Esophagus muscularis mucosa (tissue), 4 donors: ENCODE measurements at regions not wholly inside any gene's neighbourhood (a gene's known extent, or its start where the extent isn't known, plus 50 kb on each side); places are given as distances from the start of the nearest gene placed in this dataset.

Experiments used
- DNase-seq: peaks from one replicate; pipeline ENCODE4 v3.0.0-alpha.2; 2017; ENCODE audit errors: extremely low spot score
- H3K27ac ChIP-seq, 4 donors: fragments of 200-600 bp; sonication (generic); replicated peaks in 1 of 4; 1 replicate in 3 of 4; 2 replicates in 1 of 4; pipeline ENCODE4 v1.5.1; 2016 to 2019; ENCODE audit warnings: mild to moderate bottlenecking in 1 of 4
- H3K27me3 ChIP-seq, 4 donors: fragments of 200-600 bp; sonication (generic); one replicate each; pipeline versions ENCODE4 v1.5.1 to v1.6.0; 2016 to 2019
- H3K36me3 ChIP-seq, 4 donors: fragments of 200-600 bp; sonication (generic); one replicate each; pipeline ENCODE4 v1.5.1; 2016 to 2019
- H3K4me1 ChIP-seq, 4 donors: fragments of 200-600 bp; sonication (generic); one replicate each; pipeline ENCODE4 v1.5.1; 2016 to 2019
- H3K4me3 ChIP-seq, 4 donors: fragments of 200-600 bp; sonication (generic); 1 replicate in 2 of 4; 2 replicates in 2 of 4; pipeline ENCODE4 v1.5.1; 2016 to 2019; ENCODE audit warnings: mild to moderate bottlenecking in 4 of 4, moderate library complexity in 1 of 4
- H3K9me3 ChIP-seq, 4 donors: fragments of 200-600 bp; sonication (generic); 1 replicate in 3 of 4; 2 replicates in 1 of 4; pipeline ENCODE4 v1.5.1; 2016 to 2019
- EP300 ChIP-seq: sonication (generic); formaldehyde crosslinking; IDR thresholded peaks from one replicate; pipeline ENCODE4 v1.6.1; 2017; ENCODE audit warnings: antibody characterized with exemption
- POLR2A ChIP-seq: fragments of 450-650 bp; IDR thresholded peaks from one replicate; pipeline ENCODE4 v1.6.1; 2017; ENCODE audit warnings: antibody characterized with exemption, moderate library complexity, mild to moderate bottlenecking, low read depth
- POLR2AphosphoS5 ChIP-seq, 2 donors: sonication (generic); formaldehyde crosslinking; IDR thresholded peaks; one replicate each; pipeline ENCODE4 v1.6.1; 2017; ENCODE audit warnings: antibody characterized with exemption in 2 of 2
- WGBS: methylation state at CpG from one replicate; pipeline ENCODE4 v1.1.5; 2018; 5-methylcytosine and 5-hydroxymethylcytosine counted together
- intact Hi-C: fragments of 100-400 bp; cut with DNase I; formaldehyde crosslinking; loops from one replicate; pipeline ENCODE4 v1.15.1; 2023
- TF ChIP-seq, protein P1 (sequence below), 3 experiments: fragments of 200-600 bp in 2 of 3; fragments of 450-650 bp in 1 of 3; sonication (generic) in 2 of 3; IDR thresholded peaks; one replicate each; pipeline ENCODE4 v1.5.1; 2017 to 2019; ENCODE audit warnings: antibody characterized with exemption in 3 of 3, mild to moderate bottlenecking in 2 of 3, moderate library complexity in 1 of 3

DNA sequence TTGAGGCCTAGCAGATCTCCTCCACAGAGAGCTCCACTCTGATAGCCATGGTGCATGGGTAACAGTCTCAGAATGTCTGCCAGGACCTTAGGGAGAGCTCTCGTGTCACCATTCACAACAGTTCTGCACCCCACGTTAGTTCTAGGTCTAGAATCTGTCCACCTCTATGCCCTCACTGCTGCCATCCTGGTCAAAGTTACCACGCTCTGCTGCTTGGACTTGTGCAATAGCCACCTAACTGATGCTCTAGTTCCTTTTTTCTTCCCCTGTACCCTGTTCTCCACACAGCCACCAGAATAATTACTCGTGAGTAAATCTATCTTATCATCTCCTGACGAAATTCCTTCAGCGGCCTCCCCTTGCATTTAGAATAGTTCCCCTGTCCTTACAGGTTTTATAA is 268.8 kb upstream of the GATB start:
- Histone ChIP-seq H3K4me3 (no peak overlapping the region), H3K27ac (no peak overlapping the region), H3K36me3 (no peaks in the 10 kb centered on the region), H3K9me3 (no peaks in the 10 kb centered on the region), H3K4me1 (peaks cover 16 to 34% (median 33%) of the 10 kb centered on the region in 4 donors), H3K27me3 (no peaks in the 10 kb centered on the region)
- DNase-seq = no peak
- WGBS = 96% methylated on average over 6 of the region's 6 CpGs
- intact Hi-C loops = no loop called here
- no peak for TF ChIP-seq POLR2A
- TF ChIP-seq POLR2AphosphoS5 (IDR thresholded peaks at IDR 0.05) = no peak
- TF ChIP-seq, protein P1, sequence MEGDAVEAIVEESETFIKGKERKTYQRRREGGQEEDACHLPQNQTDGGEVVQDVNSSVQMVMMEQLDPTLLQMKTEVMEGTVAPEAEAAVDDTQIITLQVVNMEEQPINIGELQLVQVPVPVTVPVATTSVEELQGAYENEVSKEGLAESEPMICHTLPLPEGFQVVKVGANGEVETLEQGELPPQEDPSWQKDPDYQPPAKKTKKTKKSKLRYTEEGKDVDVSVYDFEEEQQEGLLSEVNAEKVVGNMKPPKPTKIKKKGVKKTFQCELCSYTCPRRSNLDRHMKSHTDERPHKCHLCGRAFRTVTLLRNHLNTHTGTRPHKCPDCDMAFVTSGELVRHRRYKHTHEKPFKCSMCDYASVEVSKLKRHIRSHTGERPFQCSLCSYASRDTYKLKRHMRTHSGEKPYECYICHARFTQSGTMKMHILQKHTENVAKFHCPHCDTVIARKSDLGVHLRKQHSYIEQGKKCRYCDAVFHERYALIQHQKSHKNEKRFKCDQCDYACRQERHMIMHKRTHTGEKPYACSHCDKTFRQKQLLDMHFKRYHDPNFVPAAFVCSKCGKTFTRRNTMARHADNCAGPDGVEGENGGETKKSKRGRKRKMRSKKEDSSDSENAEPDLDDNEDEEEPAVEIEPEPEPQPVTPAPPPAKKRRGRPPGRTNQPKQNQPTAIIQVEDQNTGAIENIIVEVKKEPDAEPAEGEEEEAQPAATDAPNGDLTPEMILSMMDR (IDR thresholded peaks at IDR 0.05) = no peak
- TF ChIP-seq EP300 = no peak

DNA sequence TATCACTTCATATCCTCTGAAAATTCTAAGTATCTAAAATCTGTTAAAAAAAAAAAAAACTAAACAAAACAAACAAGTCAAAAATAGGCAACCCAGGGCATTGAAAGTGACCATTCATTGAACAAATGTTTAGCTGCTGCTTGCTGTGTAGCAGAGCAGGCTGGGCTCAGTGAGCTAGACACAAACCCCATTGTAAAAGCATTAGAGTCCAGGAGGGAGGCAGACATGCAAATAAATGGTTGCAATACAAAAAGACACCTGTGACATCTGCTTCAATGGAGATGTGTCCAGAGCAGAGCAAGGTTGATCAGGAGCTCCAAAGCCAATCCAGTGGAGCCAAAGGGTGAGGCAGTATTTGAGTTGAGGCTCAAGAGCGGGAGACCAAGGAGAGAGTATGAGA is 267.3 kb upstream of the GATB start:
- Histone ChIP-seq H3K27me3 (no peaks in the 10 kb centered on the region), H3K27ac (no peak overlapping the region), H3K36me3 (no peaks in the 10 kb centered on the region), H3K9me3 (no peaks in the 10 kb centered on the region), H3K4me3 (no peak overlapping the region), H3K4me1 (peaks cover 10 to 27% (median 25%) of the 10 kb centered on the region in 4 donors)
- intact Hi-C loops = no loop called here
- TF ChIP-seq, protein P1 (IDR thresholded peaks at IDR 0.05) = no peak
- TF ChIP-seq POLR2AphosphoS5 (IDR thresholded peaks at IDR 0.05) (no peak), EP300 (no peak), POLR2A (no peak)
- DNase-seq = no peak
- 100% methylated on average over 1 of the region's 1 CpG for WGBS

DNA sequence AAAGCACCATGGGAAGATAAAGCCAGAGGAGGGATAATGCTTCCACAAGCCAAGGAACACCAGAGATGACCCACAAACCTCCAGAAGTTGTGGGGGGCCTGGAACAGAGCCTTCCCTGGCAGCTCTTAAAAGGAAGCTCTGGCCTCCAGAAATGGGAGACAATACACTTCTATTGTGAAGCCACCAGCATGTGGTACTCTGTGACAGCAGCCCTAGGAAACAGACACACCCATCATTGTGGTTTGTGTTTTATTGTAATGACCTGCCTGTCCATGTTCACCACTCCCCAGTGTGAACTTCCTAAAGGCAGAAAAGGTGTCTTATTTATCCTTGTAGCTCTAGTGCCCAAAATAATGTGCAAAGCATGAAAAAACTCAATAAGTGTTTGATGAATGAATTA is 264.1 kb upstream of the GATB start:
- no peaks in the 10 kb centered on the region for H3K36me3 ChIP-seq
- intact Hi-C loops = no loop called here
- no peak overlapping the region for H3K27ac ChIP-seq
- H3K9me3 ChIP-seq = no peaks in the 10 kb centered on the region
- no peak for DNase-seq
- no peaks in the 10 kb centered on the region for H3K4me1 ChIP-seq
- H3K4me3 ChIP-seq = no peak overlapping the region
- no peaks in the 10 kb centered on the region for H3K27me3 ChIP-seq
- TF ChIP-seq EP300 (no peak), POLR2A (no peak), POLR2AphosphoS5 (IDR thresholded peaks at IDR 0.05) (no peak)
- TF ChIP-seq, protein P1 (IDR thresholded peaks at IDR 0.05) = no peak

DNA sequence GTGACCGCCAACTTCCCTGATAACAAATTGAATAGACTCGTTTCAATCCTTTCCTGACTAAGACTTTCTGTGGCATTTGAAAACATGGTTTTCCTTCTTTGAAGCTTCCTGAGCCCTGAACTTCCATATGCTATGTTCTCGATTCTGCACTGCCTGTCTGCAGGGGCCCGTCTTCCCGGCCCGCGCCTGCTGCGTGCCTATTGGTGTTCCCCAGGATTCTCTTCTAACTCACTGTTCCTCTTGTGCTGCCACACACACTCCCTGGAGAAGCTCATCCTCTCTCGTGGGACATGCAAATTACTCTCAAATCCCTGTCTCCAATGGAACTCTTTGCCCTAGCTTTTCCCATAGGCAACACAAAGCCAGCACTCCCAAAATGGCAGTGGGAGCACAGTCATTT is 262.9 kb upstream of the GATB start:
- intact Hi-C loops = no loop called here

DNA sequence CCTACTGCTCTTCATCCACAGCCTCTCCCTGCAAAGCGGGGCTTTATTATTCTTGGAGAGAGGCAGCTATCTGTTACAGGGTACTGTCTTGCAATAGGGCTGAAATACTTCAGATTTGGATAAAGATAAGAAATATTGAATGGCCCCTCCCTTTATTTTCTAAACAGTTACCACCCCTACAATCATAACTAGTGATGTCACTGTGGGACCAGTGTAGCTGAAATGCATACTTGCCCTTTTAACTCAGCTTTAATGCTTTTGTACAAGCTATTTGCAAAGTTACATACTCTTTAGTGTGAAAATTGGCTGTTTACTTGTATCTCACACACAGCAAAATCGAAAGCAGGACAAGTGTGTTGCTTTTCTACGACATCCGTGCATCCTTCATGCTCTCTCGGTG is 261.7 kb upstream of the GATB start:
- no peak for DNase-seq
- Histone ChIP-seq H3K27me3 (no peaks in the 10 kb centered on the region), H3K27ac (no peak overlapping the region), H3K36me3 (no peaks in the 10 kb centered on the region), H3K4me3 (no peak overlapping the region), H3K4me1 (no peaks in the 10 kb centered on the region), H3K9me3 (no peaks in the 10 kb centered on the region)
- intact Hi-C loops = no loop called here
- WGBS = 76% methylated on average over 5 of the region's 5 CpGs
- TF ChIP-seq EP300 (no peak), POLR2AphosphoS5 (IDR thresholded peaks at IDR 0.05) (no peak), POLR2A (no peak)

More for the DNA sequence above, 262.9 kb upstream of the GATB start:
- WGBS = 86% methylated on average over 9 of the region's 9 CpGs
- no peaks in the 10 kb centered on the region for H3K9me3 ChIP-seq
- DNase-seq = no peak
- H3K4me3 ChIP-seq = no peak overlapping the region
- H3K27me3 ChIP-seq = no peaks in the 10 kb centered on the region
- H3K36me3 ChIP-seq = no peaks in the 10 kb centered on the region
- no peak overlapping the region for H3K27ac ChIP-seq
- no peaks in the 10 kb centered on the region for H3K4me1 ChIP-seq
- TF ChIP-seq POLR2AphosphoS5 (IDR thresholded peaks at IDR 0.05) = no peak
- no peak for TF ChIP-seq POLR2A
- TF ChIP-seq, protein P1 (IDR thresholded peaks at IDR 0.05) = no peak
- TF ChIP-seq EP300 = no peak
